Liver (tissue), 8 donors: ENCODE measurements at regions not wholly inside any gene's neighbourhood (a gene's known extent, or its start where the extent isn't known, plus 50 kb on each side); places are given as distances from the start of the nearest gene placed in this dataset.

Experiments used
- DNase-seq: peaks from one replicate; pipeline ENCODE4 v3.0.0-alpha.2; 2017; ENCODE audit warnings: low spot score
- H3K27ac ChIP-seq, 2 donors: one replicate each; pipeline ENCODE4 v1.7.0; 2013; ENCODE audit warnings: inconsistent platforms in 2 of 2, low read length in 2 of 2, control low read depth in 1 of 2, low read depth in 1 of 2, mild to moderate bottlenecking in 1 of 2
- H3K27me3 ChIP-seq, 4 donors: one replicate each; pipeline versions ENCODE4 v1.6.1 to v1.7.0; 2013; ENCODE audit warnings: low read length in 3 of 4, inconsistent platforms in 1 of 4, mild to moderate bottlenecking in 1 of 4, moderate library complexity in 1 of 4; ENCODE audit not compliant: control insufficient read depth in 4 of 4, insufficient read depth in 4 of 4
- H3K36me3 ChIP-seq, 4 donors: one replicate each; pipeline versions ENCODE4 v1.6.1 to v1.7.0; 2013; ENCODE audit warnings: low read length in 3 of 4, mild to moderate bottlenecking in 3 of 4, low read depth in 1 of 4, moderate library complexity in 1 of 4; ENCODE audit not compliant: control insufficient read depth in 4 of 4, insufficient read depth in 3 of 4
- H3K4me1 ChIP-seq, 4 donors: one replicate each; pipeline versions ENCODE4 v1.6.1 to v1.7.0; 2013; ENCODE audit warnings: low read length in 3 of 4, mild to moderate bottlenecking in 3 of 4, moderate library complexity in 1 of 4; ENCODE audit not compliant: control insufficient read depth in 4 of 4, insufficient read depth in 4 of 4
- H3K4me3 ChIP-seq, 3 donors: one replicate each; pipeline versions ENCODE4 v1.6.1 to v1.7.0; 2013; ENCODE audit warnings: low read length in 3 of 3, control low read depth in 1 of 3, low read depth in 1 of 3, mild to moderate bottlenecking in 1 of 3
- H3K9ac ChIP-seq, 2 donors: one replicate each; pipeline ENCODE4 v1.7.0; 2013; ENCODE audit warnings: low read length in 2 of 2, mild to moderate bottlenecking in 2 of 2, moderate library complexity in 2 of 2, control low read depth in 1 of 2, low read depth in 1 of 2
- H3K9me3 ChIP-seq, 4 donors: one replicate each; pipeline versions ENCODE4 v1.6.1 to v1.7.0; 2013; ENCODE audit warnings: low read length in 3 of 4; ENCODE audit not compliant: control insufficient read depth in 4 of 4
- CTCF ChIP-seq: fragments of 150-350 bp; IDR thresholded peaks from 2 replicates; pipeline ENCODE4 v1.5.1; 2017; ENCODE audit warnings: improper control_type of control experiment, low read depth, low read length; ENCODE audit not compliant: missing input control
- FOXA1 ChIP-seq: IDR thresholded peaks from 2 replicates; pipeline ENCODE4 v1.6.1; 2016; ENCODE audit warnings: antibody characterized with exemption
- FOXA2 ChIP-seq: IDR thresholded peaks from 2 replicates; pipeline ENCODE4 v1.6.1; 2016; ENCODE audit warnings: antibody characterized with exemption
- GABPA ChIP-seq, 2 donors: IDR thresholded peaks in 1 of 2; conservative IDR thresholded peaks in 1 of 2; 2 replicates each; pipeline ENCODE4 v1.6.1; 2016; ENCODE audit warnings: antibody characterized with exemption in 2 of 2, mild to moderate bottlenecking in 1 of 2, moderate library complexity in 1 of 2
- HNF4A ChIP-seq, 2 donors: conservative IDR thresholded peaks; 2 replicates each; pipeline ENCODE4 v1.6.1; 2016; ENCODE audit warnings: antibody characterized with exemption in 2 of 2, mild to moderate bottlenecking in 2 of 2
- HNF4G ChIP-seq: IDR thresholded peaks from 2 replicates; pipeline ENCODE4 v1.6.1; 2016; ENCODE audit warnings: antibody characterized with exemption
- RAD21 ChIP-seq, 2 donors: IDR thresholded peaks; 2 replicates each; pipeline ENCODE4 v1.6.1; 2016; ENCODE audit warnings: antibody characterized with exemption in 2 of 2, mild to moderate bottlenecking in 2 of 2
- REST ChIP-seq: IDR thresholded peaks from 2 replicates; pipeline ENCODE4 v1.6.1; 2016; ENCODE audit warnings: antibody characterized with exemption, mild to moderate bottlenecking
- SP1 ChIP-seq: IDR thresholded peaks from 2 replicates; pipeline ENCODE4 v1.6.1; 2018; ENCODE audit warnings: antibody characterized with exemption, mild to moderate bottlenecking
- YY1 ChIP-seq: IDR thresholded peaks from 2 replicates; pipeline ENCODE4 v1.6.1; 2016; ENCODE audit warnings: antibody characterized with exemption, mild to moderate bottlenecking
- ZBTB33 ChIP-seq: IDR thresholded peaks from 2 replicates; pipeline ENCODE4 v1.6.1; 2016; ENCODE audit warnings: antibody characterized with exemption
- WGBS: extraction: QIAGEN DNeasy Blood & Tissue Kit; methylation state at CpG from one replicate; pipeline ENCODE4 v1.1.7; 2013; 5-methylcytosine and 5-hydroxymethylcytosine counted together
- TF ChIP-seq, protein P1 (sequence below): IDR thresholded peaks from 2 replicates; pipeline ENCODE4 v1.6.1; 2016; ENCODE audit warnings: antibody characterized with exemption
- TF ChIP-seq, protein P2 (sequence below): IDR thresholded peaks from 2 replicates; pipeline ENCODE4 v1.6.1; 2016; ENCODE audit warnings: antibody characterized with exemption
- donor health status: healthy.
- donor health status: healthy.
- donor health status: healthy.
- donor health status: healthy.
- donor health status: healthy.

DNA sequence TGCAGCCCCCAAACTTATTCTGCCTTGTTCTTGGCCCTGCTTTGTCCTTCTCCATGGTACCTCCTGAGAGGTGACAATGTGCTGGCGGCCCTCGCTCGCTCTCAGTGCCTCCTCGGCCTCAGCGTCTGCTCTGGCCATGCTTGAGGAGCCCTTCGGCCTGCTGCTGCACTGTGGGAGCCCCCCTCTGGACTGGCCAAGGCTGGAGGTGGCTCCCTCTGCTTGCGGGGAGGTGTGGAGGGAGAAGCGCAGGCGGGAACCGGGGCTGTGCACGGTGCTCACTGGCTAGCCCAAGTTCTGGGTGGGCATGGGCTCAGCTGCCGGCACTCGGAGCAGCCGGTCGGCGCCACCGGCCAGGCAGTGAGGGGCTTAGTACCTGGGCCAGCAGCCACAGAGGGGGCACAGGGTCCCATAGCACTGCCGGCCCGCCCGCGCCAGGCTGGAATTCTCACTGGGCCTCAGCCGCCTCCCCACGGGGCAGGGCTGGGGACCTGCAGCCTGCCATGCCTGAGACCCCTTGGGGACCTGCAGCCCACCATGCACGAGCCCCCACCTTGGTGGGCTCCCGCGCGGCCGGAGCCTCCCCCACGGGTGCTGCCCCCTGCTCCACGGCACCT lies 55.9 kb upstream of the RALGAPA2 start (continued):
- TF ChIP-seq CTCF (no peak), ZBTB33 (no peak), HNF4A (conservative IDR thresholded peaks at IDR 0.05) (no peak)
- TF ChIP-seq, protein P1, sequence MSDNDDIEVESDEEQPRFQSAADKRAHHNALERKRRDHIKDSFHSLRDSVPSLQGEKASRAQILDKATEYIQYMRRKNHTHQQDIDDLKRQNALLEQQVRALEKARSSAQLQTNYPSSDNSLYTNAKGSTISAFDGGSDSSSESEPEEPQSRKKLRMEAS, result no peak

- no peaks in the 10 kb centered on the region for H3K27me3 ChIP-seq
- no peak for DNase-seq
- peaks cover 2 to 14% (median 13%) of the 10 kb centered on the region in 4 donors for H3K4me1 ChIP-seq
- H3K4me3 ChIP-seq, result no peak overlapping the region
- no peak overlapping the region for H3K27ac ChIP-seq
- no peak overlapping the region for H3K9ac ChIP-seq
- WGBS, result 68% methylated on average over 4 of the region's 4 CpGs
- no peaks in the 10 kb centered on the region for H3K36me3 ChIP-seq
- H3K9me3 ChIP-seq, result no peaks in the 10 kb centered on the region
- TF ChIP-seq GABPA (IDR thresholded peaks at IDR 0.05 in 1 of 2, conservative IDR thresholded peaks at IDR 0.05 in 1 of 2) (no peak), CTCF (no peak), HNF4G (no peak), REST (no peak), RAD21 (IDR thresholded peaks at IDR 0.05) (no peak), SP1 (no peak), FOXA2 (no peak), YY1 (no peak), FOXA1 (no peak)
- TF ChIP-seq, protein P1, result no peak
- TF ChIP-seq, protein P2, sequence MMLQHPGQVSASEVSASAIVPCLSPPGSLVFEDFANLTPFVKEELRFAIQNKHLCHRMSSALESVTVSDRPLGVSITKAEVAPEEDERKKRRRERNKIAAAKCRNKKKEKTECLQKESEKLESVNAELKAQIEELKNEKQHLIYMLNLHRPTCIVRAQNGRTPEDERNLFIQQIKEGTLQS, result no peak
These were observed 53.4 kb upstream of the RALGAPA2 start for GRCh38 chr20:20765696-20766365.
